KBM-7 (cell line): ENCODE measurements at regions not wholly inside any gene's neighbourhood (a gene's known extent, or its start where the extent isn't known, plus 50 kb on each side); places are given as distances from the start of the nearest gene placed in this dataset.
"Not testable (repeated sequence)": the region's sequence is repeated elsewhere in the genome, so short reads cannot be mapped to it uniquely, and the experiment has no call there.

ENCODE experiments used
- DNase-seq: peaks from one replicate; pipeline ENCODE4 v3.0.0-alpha.2; 2015
- in situ Hi-C: fragments of 300-500 bp; cut with MboI; formaldehyde crosslinking; loops from 2 replicates; pipeline ENCODE4 v1.14.3; 2020; ENCODE audit warnings: low sequenced_read_pairs, low pct_unique_long_range_greater_than_20kb, mixed read lengths

GRCh38 chr11:116344601-116345000 lies 428.2 kb downstream of the BUD13 start:
- in situ Hi-C loops: no loop called here
- DNase-seq: no peak

DNA sequence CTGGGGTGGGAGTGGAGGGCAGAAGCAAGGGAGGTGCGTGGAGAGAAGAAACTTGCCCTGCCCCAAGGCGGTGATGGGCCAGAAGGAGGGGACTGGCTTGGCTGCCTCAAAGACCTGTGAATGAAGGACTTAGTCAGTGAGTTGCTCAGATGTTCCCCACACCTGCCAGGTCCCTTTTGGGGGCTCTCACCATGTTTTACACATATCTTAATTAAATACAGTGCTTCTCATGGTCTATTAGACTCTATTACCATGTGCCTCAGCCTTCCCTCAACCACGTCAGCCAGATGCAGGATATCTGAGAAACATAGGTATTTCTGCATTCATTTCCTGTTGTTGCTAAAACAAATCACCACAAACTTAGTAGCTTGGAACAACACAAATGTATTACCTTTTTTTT lies 429.5 kb downstream of the BUD13 start:
- in situ Hi-C loops: no loop called here
- DNase-seq: no peak

- DNase-seq: no peak
- in situ Hi-C loops: no loop called here
Measured at GRCh38 chr11:116342148-116342547, 430.6 kb downstream of the BUD13 start.

- in situ Hi-C loops: no loop called here
- DNase-seq: no peak
Measured at GRCh38 chr11:116339306-116340098, 433.3 kb downstream of the BUD13 start.

GRCh38 chr11:116338500-116338899 lies 434.3 kb downstream of the BUD13 start:
- in situ Hi-C loops, DNase-seq: not testable (repeated sequence)

- in situ Hi-C loops: no loop called here
Measured at GRCh38 chr11:116336540-116336939, 436.2 kb downstream of the BUD13 start.

GRCh38 chr11:116335891-116336290 lies 436.9 kb downstream of the BUD13 start:
- in situ Hi-C loops: no loop called here
- no peak for DNase-seq

More at GRCh38 chr11:116336540-116336939, 436.2 kb downstream of the BUD13 start:
- no peak for DNase-seq

DNA sequence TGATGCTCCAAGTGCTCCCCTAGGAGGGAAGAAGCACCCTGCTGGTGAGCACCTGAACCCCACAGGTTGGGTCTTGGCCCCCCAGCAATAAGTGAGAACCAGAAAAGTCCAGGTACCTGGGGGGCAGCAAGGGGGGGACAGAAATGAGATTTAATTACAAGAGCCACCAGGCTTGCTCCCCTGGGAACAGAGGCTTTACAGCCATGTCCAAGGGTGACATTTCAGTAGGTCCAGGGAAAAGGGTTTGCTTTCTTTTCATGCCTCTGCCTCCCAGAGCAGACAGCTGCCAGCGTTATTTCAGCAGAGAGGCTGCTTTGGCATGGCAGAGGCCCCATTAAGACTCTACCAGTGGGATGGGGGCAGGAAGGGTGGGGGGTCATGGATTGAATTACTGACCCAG lies 437.7 kb downstream of the BUD13 start:
- in situ Hi-C loops: no loop called here
- DNase-seq: no peak

DNA sequence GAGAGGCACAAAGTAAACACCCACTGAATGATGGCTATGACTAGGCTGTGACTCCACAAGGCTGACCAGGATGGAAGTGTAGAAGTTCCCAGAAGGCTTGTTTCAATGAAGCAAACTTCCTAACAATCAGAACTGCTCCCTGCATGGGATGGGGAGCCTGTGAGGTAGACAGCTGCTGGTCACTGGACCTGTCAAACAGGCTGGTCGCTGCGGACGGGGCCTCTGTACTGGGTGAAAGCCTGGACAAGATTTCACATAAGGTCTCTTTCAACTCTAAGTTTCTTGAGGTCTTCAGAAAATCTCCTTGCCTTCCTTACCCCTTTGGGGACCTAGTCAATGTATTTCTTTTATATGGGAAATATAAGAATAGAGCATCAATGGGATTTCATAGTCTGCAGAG lies 438.2 kb downstream of the BUD13 start:
- in situ Hi-C loops: no loop called here
- no peak for DNase-seq

GRCh38 chr11:116333001-116333535 lies 439.7 kb downstream of the BUD13 start:
- DNase-seq: no peak
- in situ Hi-C loops: no loop called here

- in situ Hi-C loops: no loop called here
- DNase-seq: no peak
Measured at GRCh38 chr11:116332391-116332790, 440.4 kb downstream of the BUD13 start.

DNA sequence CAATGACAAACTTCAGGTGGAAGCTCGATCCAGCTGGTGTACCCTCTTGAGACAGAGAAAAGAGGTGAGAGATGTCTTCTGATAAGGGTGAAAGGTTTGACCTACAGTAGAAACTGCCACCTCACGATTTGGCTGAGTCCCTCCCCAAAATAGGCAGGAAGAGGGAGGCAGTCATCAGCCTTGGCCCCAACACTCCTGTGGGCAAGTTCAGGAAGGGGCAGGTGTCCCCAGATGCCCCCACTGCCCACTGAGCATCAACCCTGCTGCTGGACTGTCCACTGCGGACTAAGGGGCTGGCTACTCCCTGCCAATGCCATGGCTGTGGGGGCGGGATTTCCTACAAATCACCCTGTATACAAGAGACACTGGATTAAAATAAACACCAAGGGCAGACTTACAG lies 441.4 kb downstream of the BUD13 start:
- in situ Hi-C loops: no loop called here
- no peak for DNase-seq

DNA sequence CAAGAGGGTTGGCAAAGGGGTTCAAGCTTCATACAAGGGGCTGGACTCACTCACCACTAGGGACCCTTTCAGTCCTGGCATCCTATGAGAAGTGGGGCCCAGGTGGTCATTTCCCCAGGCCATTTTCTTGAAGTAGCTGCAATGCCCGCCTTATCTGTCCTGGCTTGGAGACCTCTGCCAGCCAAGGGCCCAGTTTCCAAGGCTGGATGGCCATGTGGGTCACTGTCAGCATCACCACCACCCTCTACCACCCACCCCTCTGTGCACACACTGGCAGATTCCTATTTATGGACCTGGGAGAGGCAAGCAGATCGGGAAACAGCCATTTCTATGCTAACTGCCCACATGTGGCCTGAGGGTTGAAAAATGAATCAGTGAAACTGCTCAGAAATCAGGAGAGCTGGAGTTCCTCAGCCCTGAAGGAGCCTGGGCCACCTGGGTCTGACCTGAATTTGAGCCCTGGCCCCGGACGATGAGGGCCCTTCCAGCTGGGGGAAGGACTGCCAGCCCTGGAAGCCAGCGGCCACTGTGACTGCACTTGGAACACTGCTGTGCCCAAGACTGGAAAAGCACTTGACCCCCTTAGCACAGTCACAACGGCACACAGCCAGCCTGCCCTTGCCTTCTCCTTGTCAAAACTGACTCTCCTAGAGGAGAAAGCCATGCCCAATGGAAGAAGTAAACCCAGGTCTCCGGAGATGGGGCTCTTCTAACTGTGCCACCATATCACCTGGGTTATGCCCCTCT lies 442.2 kb downstream of the BUD13 start:
- no peak for DNase-seq
- in situ Hi-C loops: no loop called here

DNA sequence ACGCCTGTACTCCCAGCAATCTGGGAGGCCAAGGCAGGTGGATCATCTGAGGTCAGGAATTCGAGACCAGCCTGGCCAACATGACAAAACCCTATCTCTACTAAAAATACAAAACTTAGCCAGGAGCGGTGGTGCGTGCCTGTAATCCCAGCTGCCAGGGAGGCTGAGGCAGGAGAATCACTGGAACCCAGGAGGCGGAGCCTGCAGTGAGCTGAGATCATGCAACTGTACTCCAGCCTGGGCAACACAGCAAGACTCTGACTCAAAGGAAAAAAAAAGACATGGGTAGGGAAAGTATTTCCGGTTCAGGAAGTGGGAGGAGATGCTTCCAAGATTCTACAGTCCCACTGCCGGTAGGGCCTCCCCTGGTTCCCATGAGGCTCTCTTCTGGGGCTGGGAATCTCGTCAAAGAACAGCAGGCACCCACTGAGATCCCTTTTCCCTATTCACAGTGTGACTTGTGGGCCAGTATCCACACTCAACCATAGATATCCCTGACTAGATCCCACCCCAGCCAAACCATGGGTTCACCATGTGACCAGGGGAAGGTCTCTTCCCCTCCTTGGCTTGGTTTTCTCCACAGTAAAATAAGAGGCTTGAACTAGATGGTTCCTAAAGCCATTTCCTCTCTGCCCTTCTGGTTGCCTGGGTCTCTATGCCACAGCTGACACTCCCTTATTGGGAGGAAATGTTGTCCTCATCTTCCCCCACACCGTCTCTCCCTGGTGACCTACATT lies 443.3 kb downstream of the BUD13 start:
- DNase-seq: no peak
- in situ Hi-C loops: no loop called here

DNA sequence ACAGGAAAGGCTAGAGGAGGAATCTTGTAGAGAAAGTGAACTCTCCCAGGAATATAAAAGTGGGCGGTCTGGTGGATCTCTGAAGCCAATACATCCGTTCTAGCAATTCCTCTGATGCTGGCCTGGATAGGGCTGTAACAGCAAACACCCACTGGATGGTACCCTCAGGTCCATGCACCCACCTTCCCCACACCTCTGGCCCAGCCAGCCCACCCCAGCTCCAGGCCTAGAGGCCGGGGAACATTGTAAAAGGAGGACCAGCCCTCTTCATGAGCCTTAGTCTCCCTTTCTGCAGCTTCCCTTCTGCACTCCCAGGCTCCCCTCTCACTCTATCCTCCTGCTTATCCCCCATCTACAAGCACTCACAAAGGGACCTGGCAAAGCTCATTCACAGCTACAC lies 443.9 kb downstream of the BUD13 start:
- no peak for DNase-seq
- in situ Hi-C loops: no loop called here

GRCh38 chr11:116328391-116328790 lies 444.4 kb downstream of the BUD13 start:
- in situ Hi-C loops: no loop called here
- DNase-seq: no peak

DNA sequence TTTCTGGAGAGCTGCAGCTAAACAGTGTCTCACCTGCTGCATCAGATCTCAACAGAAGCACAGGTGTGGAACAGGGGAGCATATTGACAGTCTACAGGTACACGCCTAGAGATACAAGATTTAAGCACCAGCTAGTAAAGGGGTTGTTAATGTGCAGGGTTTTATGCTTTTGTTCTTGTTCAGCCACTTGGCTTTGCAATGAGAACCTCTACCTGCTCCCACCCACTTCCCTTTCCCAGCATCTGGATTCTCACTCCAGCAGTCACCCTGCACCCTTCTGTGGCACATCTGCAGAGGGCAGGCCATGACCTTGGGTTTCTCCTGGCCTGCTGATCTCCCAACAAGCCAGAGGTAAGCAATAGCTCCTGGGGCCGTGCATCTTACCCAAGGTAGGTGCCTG lies 446.6 kb downstream of the BUD13 start:
- no peak for DNase-seq
- in situ Hi-C loops: no loop called here

GRCh38 chr11:116325247-116325646 lies 447.5 kb downstream of the BUD13 start:
- no peak for DNase-seq
- in situ Hi-C loops: no loop called here

DNA sequence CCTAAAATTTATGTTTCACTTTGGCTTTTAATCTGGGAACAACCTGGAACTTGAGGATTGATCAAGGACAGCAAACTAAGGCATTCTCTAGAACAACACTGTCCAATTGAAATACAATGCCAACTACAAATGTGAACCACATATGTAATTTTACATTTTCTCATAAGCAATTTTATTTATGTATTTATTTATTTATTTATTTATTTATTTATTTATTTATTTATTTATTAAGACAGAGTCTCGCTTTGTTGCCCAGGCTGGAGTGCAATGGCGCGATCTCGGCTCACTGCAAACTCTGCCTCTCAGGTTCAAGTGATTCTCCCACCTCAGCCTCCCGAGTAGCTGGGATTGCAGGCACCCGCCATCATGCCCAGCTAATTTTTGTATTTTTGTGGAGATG lies 448.7 kb downstream of the BUD13 start:
- DNase-seq, in situ Hi-C loops: not testable (repeated sequence)

DNA sequence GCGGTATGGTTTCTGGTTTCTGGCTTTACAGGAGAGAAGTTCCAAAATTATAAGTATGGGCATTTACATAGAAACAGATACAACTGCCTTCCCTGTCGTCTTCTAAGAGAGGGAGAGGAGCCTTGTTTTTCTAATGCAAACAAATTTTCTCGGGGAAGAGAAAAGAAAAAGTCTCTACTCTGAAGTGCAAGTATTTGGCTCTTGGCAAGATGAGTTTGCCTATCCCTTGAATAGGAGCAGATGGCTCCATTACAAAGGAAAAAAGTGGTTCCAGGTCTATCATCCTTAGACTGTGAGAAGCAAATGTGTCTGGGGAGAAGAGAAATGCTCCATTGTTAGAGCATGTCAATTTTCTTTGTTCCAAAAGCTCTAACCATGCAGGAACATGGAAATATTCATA lies 455.6 kb downstream of the BUD13 start:
- in situ Hi-C loops: no loop called here
- DNase-seq: no peak
